Stromal cell of bone marrow (primary cell): ENCODE measurements at regions not wholly inside any gene's neighbourhood (a gene's known extent, or its start where the extent isn't known, plus 50 kb on each side); places are given as distances from the start of the nearest gene placed in this dataset.

Experiments
- DNase-seq: peaks from one replicate; pipeline ENCODE4 v3.0.0-alpha.2; 2012; ENCODE audit warnings: low read depth

- DNase-seq = peak; percentile 9
These were observed 73.3 kb downstream of the TASL start for GRCh38 chrX:30504309-30504708.

GRCh38 chrX:30495468-30495867 is 82.1 kb downstream of the TASL start:
- no peak for DNase-seq

GRCh38 chrX:30493348-30493747 is 84.2 kb downstream of the TASL start:
- no peak for DNase-seq

- DNase-seq = no peak
These were observed 88.2 kb downstream of the TASL start for GRCh38 chrX:30489323-30489722.

- peak; percentile 6 for DNase-seq
These were observed 89.5 kb downstream of the TASL start for GRCh38 chrX:30488092-30488491.

- no peak for DNase-seq
These were observed 93.6 kb downstream of the TASL start for GRCh38 chrX:30483996-30484395.

GRCh38 chrX:30468471-30468870 is 109.1 kb downstream of the TASL start:
- DNase-seq = no peak
